Common myeloid progenitor, CD34-positive (primary cell): ENCODE measurements at regions not wholly inside any gene's neighbourhood (a gene's known extent, or its start where the extent isn't known, plus 50 kb on each side); places are given as distances from the start of the nearest gene placed in this dataset.
A peak's percentile ranks its signal among the peaks of the same experiment; 100 is the strongest.

Experiments used
- CTCF ChIA-PET: fragments of 350-600 bp; sonication (Branson Sonifier 250); formaldehyde crosslinking; loops from one replicate; lab custom pipeline; 2021; ENCODE audit warnings: antibody characterized with exemption; lab: Charles Lee
- POLR2A ChIA-PET: fragments of 350-600 bp; sonication (Branson Sonifier 250); formaldehyde crosslinking; loops from one replicate; lab custom pipeline; 2021; ENCODE audit warnings: antibody characterized with exemption; lab: Charles Lee
- DNase-seq, 3 donors: peaks; one replicate each; pipeline versions ENCODE4 v3.0.0 to v3.0.0-alpha.2; 2013
- H3K27ac ChIP-seq, 2 experiments: 1 replicate in 1 of 2; 2 replicates in 1 of 2; pipeline ENCODE4 v1.7.0; 2013; ENCODE audit warnings: inconsistent platforms in 2 of 2, low read length in 2 of 2, mild to moderate bottlenecking in 2 of 2, low read depth in 1 of 2, moderate library complexity in 1 of 2; ENCODE audit not compliant: severe bottlenecking in 2 of 2, insufficient read depth in 1 of 2, poor library complexity in 1 of 2
- H3K27me3 ChIP-seq, 5 experiments: replicated peaks in 2 of 5; 1 replicate in 3 of 5; 2 replicates in 2 of 5; pipeline versions ENCODE4 v1.6.1 to v1.7.0; 2013; ENCODE audit warnings: low read length in 4 of 5, mild to moderate bottlenecking in 2 of 5, moderate library complexity in 2 of 5, inconsistent platforms in 1 of 5; ENCODE audit not compliant: insufficient read depth in 5 of 5, control insufficient read depth in 4 of 5
- H3K36me3 ChIP-seq, 4 experiments: 1 replicate in 2 of 4; 2 replicates in 2 of 4; pipeline versions ENCODE4 v1.6.1 to v1.7.0; 2013; ENCODE audit warnings: low read length in 3 of 4, control low read depth in 1 of 4, mild to moderate bottlenecking in 1 of 4; ENCODE audit not compliant: control insufficient read depth in 4 of 4, insufficient read depth in 4 of 4
- H3K4me1 ChIP-seq, 4 experiments: 1 replicate in 3 of 4; 2 replicates in 1 of 4; pipeline versions ENCODE4 v1.6.1 to v1.7.1; 2013; ENCODE audit warnings: low read length in 3 of 4, mild to moderate bottlenecking in 3 of 4, control low read depth in 1 of 4, inconsistent platforms in 1 of 4, moderate library complexity in 1 of 4; ENCODE audit not compliant: control insufficient read depth in 4 of 4, insufficient read depth in 4 of 4; ENCODE audit errors: control extremely low read depth in 1 of 4
- H3K4me3 ChIP-seq, 7 experiments: 1 replicate in 4 of 7; 2 replicates in 3 of 7; pipeline versions ENCODE4 v1.5.1 to v1.7.0; 2013; ENCODE audit warnings: mild to moderate bottlenecking in 7 of 7, low read length in 6 of 7, moderate library complexity in 6 of 7, inconsistent platforms in 2 of 7, low read depth in 2 of 7, control low read depth in 1 of 7; ENCODE audit not compliant: insufficient read depth in 4 of 7, control insufficient read depth in 1 of 7; ENCODE audit errors: extremely low read depth in 1 of 7
- H3K9me3 ChIP-seq, 5 experiments: 1 replicate in 4 of 5; 2 replicates in 1 of 5; pipeline versions ENCODE4 v1.6.1 to v1.7.1; 2013; ENCODE audit warnings: low read length in 4 of 5, mild to moderate bottlenecking in 2 of 5, inconsistent platforms in 1 of 5, low read depth in 1 of 5, moderate library complexity in 1 of 5; ENCODE audit not compliant: control insufficient read depth in 4 of 5, insufficient read depth in 2 of 5; ENCODE audit errors: control extremely low read depth in 1 of 5
- WGBS: methylation state at CpG from one replicate; pipeline ENCODE4 v1.1.5; 2013; ENCODE audit not compliant: insufficient coverage; 5-methylcytosine and 5-hydroxymethylcytosine counted together

GRCh38 chr4:161256716-161257115 is 907.1 kb downstream of the FSTL5 start:
- H3K27me3 ChIP-seq, result no peaks in the 10 kb centered on the region
- peaks cover 4 to 24% (median 14%) of the 10 kb centered on the region in 5 experiments for H3K9me3 ChIP-seq
- H3K27ac ChIP-seq, result no peak overlapping the region
- WGBS, result 88% methylated on average over 3 of the region's 4 CpGs
- H3K36me3 ChIP-seq, result no peaks in the 10 kb centered on the region
- no peak for DNase-seq
- no peaks in the 10 kb centered on the region for H3K4me1 ChIP-seq
- ChIA-PET CTCF (no interaction called here), POLR2A (no interaction called here)
- H3K4me3 ChIP-seq, result no peak overlapping the region

- POLR2A ChIA-PET, result no interaction called here
- H3K9me3 ChIP-seq, result peaks cover 4 to 24% (median 14%) of the 10 kb centered on the region in 5 experiments
- H3K27me3 ChIP-seq, result no peaks in the 10 kb centered on the region
- DNase-seq, result peak in 2 of 3 donors; percentile 7 to 13
- no peak overlapping the region for H3K4me3 ChIP-seq
- no peaks in the 10 kb centered on the region for H3K4me1 ChIP-seq
- H3K27ac ChIP-seq, result no peak overlapping the region
- 88% methylated on average over 4 of the region's 5 CpGs for WGBS
- H3K36me3 ChIP-seq, result no peaks in the 10 kb centered on the region
- CTCF ChIA-PET, result no interaction called here
These were observed 907.6 kb downstream of the FSTL5 start for GRCh38 chr4:161256172-161256571.

- CTCF ChIA-PET, result no interaction called here
- DNase-seq, result no peak
- H3K27me3 ChIP-seq, result no peaks in the 10 kb centered on the region
- no peak overlapping the region for H3K27ac ChIP-seq
- WGBS, result 94% methylated on average over 2 of the region's 3 CpGs
- H3K9me3 ChIP-seq, result peaks cover 4 to 25% (median 14%) of the 10 kb centered on the region in 5 experiments
- H3K4me1 ChIP-seq, result no peaks in the 10 kb centered on the region
- H3K4me3 ChIP-seq, result no peak overlapping the region
- POLR2A ChIA-PET, result no interaction called here
- H3K36me3 ChIP-seq, result no peaks in the 10 kb centered on the region
These were observed 909.4 kb downstream of the FSTL5 start for GRCh38 chr4:161254375-161254774.

- H3K4me1 ChIP-seq, result no peaks in the 10 kb centered on the region
- H3K27me3 ChIP-seq, result no peaks in the 10 kb centered on the region
- ChIA-PET POLR2A (no interaction called here), CTCF (no interaction called here)
- no peak overlapping the region for H3K27ac ChIP-seq
- H3K4me3 ChIP-seq, result no peak overlapping the region
- H3K9me3 ChIP-seq, result peaks cover 4 to 27% (median 15%) of the 10 kb centered on the region in 5 experiments
- no peaks in the 10 kb centered on the region for H3K36me3 ChIP-seq
- DNase-seq, result peak in 2 of 3 donors; percentile 13 to 25
- no CpG with 5 or more reads among the region's 6 CpGs for WGBS
These were observed 911.2 kb downstream of the FSTL5 start for GRCh38 chr4:161252520-161253141.

- WGBS, result 98% methylated on average over 8 of the region's 8 CpGs
- Histone ChIP-seq H3K9me3 (peaks cover 0 to 10% (median 2%) of the 10 kb centered on the region in 5 experiments), H3K36me3 (no peaks in the 10 kb centered on the region), H3K27ac (no peak overlapping the region), H3K4me3 (no peak overlapping the region), H3K27me3 (no peaks in the 10 kb centered on the region), H3K4me1 (no peaks in the 10 kb centered on the region)
- POLR2A ChIA-PET, result no interaction called here
- CTCF ChIA-PET, result interaction anchor here (0.6 kb wide), 1 partner anchor 21 kb away, joined by 3 read pairs; no protein-coding TSS in a partner anchor
- no peak for DNase-seq
These were observed 913.9 kb downstream of the FSTL5 start for GRCh38 chr4:161249779-161250440.

- no peak overlapping the region for H3K4me3 ChIP-seq
- no peak for DNase-seq
- 97% methylated on average over 3 of the region's 3 CpGs for WGBS
- no peaks in the 10 kb centered on the region for H3K36me3 ChIP-seq
- H3K27ac ChIP-seq, result no peak overlapping the region
- no peaks in the 10 kb centered on the region for H3K27me3 ChIP-seq
- ChIA-PET POLR2A (interaction anchor here (0.6 kb wide), 1 partner anchor 1085 kb away, joined by 4 read pairs; no protein-coding TSS in a partner anchor), CTCF (no interaction called here)
- no peaks in the 10 kb centered on the region for H3K4me1 ChIP-seq
- H3K9me3 ChIP-seq, result peaks cover 0 to 8% (median 2%) of the 10 kb centered on the region in 5 experiments
These were observed 914.9 kb downstream of the FSTL5 start for GRCh38 chr4:161248880-161249279.

GRCh38 chr4:161247831-161248230 is 916.0 kb downstream of the FSTL5 start:
- no peaks in the 10 kb centered on the region for H3K36me3 ChIP-seq
- DNase-seq, result no peak
- no peaks in the 10 kb centered on the region for H3K4me1 ChIP-seq
- no peak overlapping the region for H3K4me3 ChIP-seq
- ChIA-PET POLR2A (no interaction called here), CTCF (no interaction called here)
- peaks cover 0 to 8% (median 2%) of the 10 kb centered on the region in 5 experiments for H3K9me3 ChIP-seq
- no peak overlapping the region for H3K27ac ChIP-seq
- WGBS, result no CpG with 5 or more reads among the region's 1 CpG
- no peaks in the 10 kb centered on the region for H3K27me3 ChIP-seq
